ENCODE measurements at regions not wholly inside any gene's neighbourhood (a gene's known extent, or its start where the extent isn't known, plus 50 kb on each side); places are given as distances from the start of the nearest gene placed in this dataset.

GRCh38 chr3:20404741-20405100 lies 218.7 kb upstream of the SGO1 start:
- Histone ChIP-seq H3K36me3 (ENCODE audit: control insufficient read depth in 2 of 4, insufficient read depth in 4 of 4, low read length in 3 of 4) (no peaks in the 10 kb centered on the region), H4K8ac (ENCODE audit: extremely low read depth, insufficient read depth, low read length) (no peak overlapping the region), H3K23ac (ENCODE audit: insufficient read length) (no peak overlapping the region), H3K18ac (ENCODE audit: extremely low read depth, low read length) (no peak overlapping the region), H2AK5ac (ENCODE audit: low read depth, low read length) (no peak overlapping the region), H3K4me2 (ENCODE audit: insufficient read depth in 1 of 2, low read depth in 2 of 2, low read length in 2 of 2) (no peak overlapping the region), H2BK5ac (ENCODE audit: low read depth, low read length) (no peak overlapping the region), H3K27ac (ENCODE audit: low read depth, low read length) (no peak overlapping the region), H3K4me1 (replicated peaks in 1 of 4; ENCODE audit: control insufficient read depth in 3 of 4, insufficient read depth in 4 of 4, low read length in 3 of 4) (peaks cover 0 to 6% (median 1%) of the 10 kb centered on the region in 4 experiments; a peak in 2 of 7 replicates), H3K79me2 (ENCODE audit: control insufficient read depth in 1 of 2, insufficient read depth in 2 of 2, low read length in 2 of 2) (no peaks in the 10 kb centered on the region), H3K14ac (ENCODE audit: insufficient read length) (no peak overlapping the region), H2BK120ac (replicated peaks; ENCODE audit: low read depth, low read length) (no peak overlapping the region), H3K27me3 (replicated peaks in 1 of 4; ENCODE audit: control insufficient read depth in 3 of 4, extremely low read depth in 1 of 4, insufficient read depth in 3 of 4, low read length in 3 of 4) (no peaks in the 10 kb centered on the region), H3K9ac (replicated peaks in 1 of 4; ENCODE audit: extremely low read depth in 1 of 4, low read depth in 3 of 4, low read length in 3 of 4) (no peak overlapping the region), H2BK20ac (ENCODE audit: low read length) (no peak overlapping the region), H4K91ac (replicated peaks; ENCODE audit: insufficient read length, low read length) (no peak overlapping the region), H4K20me1 (replicated peaks in 1 of 2; ENCODE audit: control insufficient read depth in 1 of 2, insufficient read depth in 2 of 2, low read length in 2 of 2) (no peaks in the 10 kb centered on the region), H2BK12ac (ENCODE audit: low read depth, low read length) (no peak overlapping the region), H3K4ac (replicated peaks; ENCODE audit: insufficient read length, low read depth, low read length) (no peak overlapping the region), H2AFZ (ENCODE audit: low read length) (no peak overlapping the region), H3K4me3 (ENCODE audit: extremely low read depth in 1 of 4, insufficient read depth in 2 of 4, low read depth in 3 of 4, low read length in 4 of 4) (no peak overlapping the region), H4K5ac (ENCODE audit: insufficient read length, low read depth, low read length) (no peak overlapping the region), H3K9me3 (ENCODE audit: insufficient read depth in 2 of 2, low read depth in 1 of 2, low read length in 1 of 2) (no peaks in the 10 kb centered on the region), H2BK15ac (ENCODE audit: low read length) (no peak overlapping the region), H3K23me2 (ENCODE audit: low read depth, low read length) (no peaks in the 10 kb centered on the region), H3K79me1 (ENCODE audit: low read depth, low read length) (no peaks in the 10 kb centered on the region), H3K56ac (replicated peaks; ENCODE audit: insufficient read length, low read depth, low read length) (no peak overlapping the region)
- ChIA-PET CTCF (ENCODE audit: partially characterized antibody) (interaction anchor here (0.6 to 1.1 kb wide), 3 partner anchors 63 to 113 kb away, joined by 3 read pairs; no protein-coding TSS in a partner anchor), POLR2A (ENCODE audit: partially characterized antibody) (no interaction called here)
- TF ChIP-seq, protein P1, sequence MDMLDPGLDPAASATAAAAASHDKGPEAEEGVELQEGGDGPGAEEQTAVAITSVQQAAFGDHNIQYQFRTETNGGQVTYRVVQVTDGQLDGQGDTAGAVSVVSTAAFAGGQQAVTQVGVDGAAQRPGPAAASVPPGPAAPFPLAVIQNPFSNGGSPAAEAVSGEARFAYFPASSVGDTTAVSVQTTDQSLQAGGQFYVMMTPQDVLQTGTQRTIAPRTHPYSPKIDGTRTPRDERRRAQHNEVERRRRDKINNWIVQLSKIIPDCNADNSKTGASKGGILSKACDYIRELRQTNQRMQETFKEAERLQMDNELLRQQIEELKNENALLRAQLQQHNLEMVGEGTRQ (IDR thresholded peaks at IDR 0.05; ENCODE audit: low read length): no peak
- TF ChIP-seq BRCA1 (IDR thresholded peaks at IDR 0.05; ENCODE audit: low read depth, low read length): no peak
- TF ChIP-seq EZH2 (IDR thresholded peaks at IDR 0.05; ENCODE audit: low read depth, low read length, severe bottlenecking): no peak
- DNase-seq (ENCODE audit: low read depth in 1 of 2, low spot score in 2 of 2) (no peak), FAIRE-seq (no peak)
